T-helper 17 cell (primary cell): ENCODE measurements at regions not wholly inside any gene's neighbourhood (a gene's known extent, or its start where the extent isn't known, plus 50 kb on each side); places are given as distances from the start of the nearest gene placed in this dataset.

Source experiments
- ATAC-seq: fragments of 150-1000 bp; cut with Tn5 transposase; 2 replicates; pipeline ENCODE4 v1.10.0; 2021; ENCODE audit warnings: mild to moderate bottlenecking, moderate library complexity
- DNase-seq, 3 donors: peaks; one replicate each; pipeline versions ENCODE4 v3.0.0 to v3.0.0-alpha.2; 2020 to 2021
- H3K9me3 ChIP-seq: one replicate; pipeline ENCODE4 v1.7.0; 2013; ENCODE audit warnings: low read length, mild to moderate bottlenecking; ENCODE audit not compliant: control insufficient read depth, poor library complexity, severe bottlenecking
- H3K27ac Mint-ChIP-seq: one replicate; pipeline ENCODE4 v1.8.0; 2022; ENCODE audit warnings: mild to moderate bottlenecking, moderate library complexity, mixed read lengths
- H3K27me3 Mint-ChIP-seq: one replicate; pipeline ENCODE4 v1.8.0; 2022; ENCODE audit warnings: mixed read lengths
- H3K36me3 Mint-ChIP-seq: one replicate; pipeline ENCODE4 v1.8.0; 2022; ENCODE audit warnings: low read depth, mixed read lengths
- H3K4me1 Mint-ChIP-seq: one replicate; pipeline ENCODE4 v1.8.0; 2022; ENCODE audit warnings: mild to moderate bottlenecking, mixed read lengths
- H3K4me3 Mint-ChIP-seq: one replicate; pipeline ENCODE4 v1.8.0; 2022; ENCODE audit warnings: mild to moderate bottlenecking, moderate library complexity, mixed read lengths

DNA sequence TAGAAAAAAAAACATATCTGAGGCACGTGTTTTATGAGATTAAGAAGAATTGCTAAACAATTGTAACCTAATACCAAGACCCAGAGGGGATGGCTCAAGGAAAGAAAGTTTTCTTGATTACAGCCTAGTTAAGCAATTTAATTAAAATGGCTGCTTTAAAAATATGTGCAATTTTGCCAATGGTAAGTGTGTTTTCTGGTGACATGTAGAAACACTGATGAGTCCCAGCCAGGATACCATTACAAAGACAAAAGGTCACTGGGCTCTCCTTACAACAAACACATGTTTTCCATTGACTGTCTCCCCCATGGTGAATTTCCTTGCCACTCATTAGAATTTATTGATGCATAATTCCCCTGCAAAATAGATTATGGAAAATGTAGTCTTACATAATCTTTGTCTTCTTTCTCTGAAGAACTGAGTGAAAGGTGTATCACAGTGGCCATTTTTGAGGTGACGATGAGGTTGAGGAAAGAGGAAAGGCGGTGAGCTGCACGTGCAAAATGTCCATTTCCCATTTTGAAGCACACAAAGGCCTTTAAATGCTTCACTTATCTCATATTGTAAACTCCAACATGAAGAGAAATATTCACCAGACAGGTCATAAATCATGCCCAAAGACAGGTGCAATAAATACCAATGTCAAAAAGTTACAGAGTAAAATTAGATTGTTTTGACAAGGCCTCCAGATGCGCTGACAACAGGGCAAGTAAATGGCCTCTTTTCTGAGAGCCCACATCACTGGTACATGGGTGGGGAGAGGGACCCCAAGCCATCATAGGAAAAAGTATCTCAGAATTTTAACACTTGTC lies 696.9 kb downstream of the KCNJ2 start:
- H3K9me3 ChIP-seq: no peaks in the 10 kb centered on the region

GRCh38 chr17:70868149-70868548 lies 698.8 kb downstream of the KCNJ2 start:
- no peaks in the 10 kb centered on the region for H3K9me3 ChIP-seq
- DNase-seq: no peak
- no peak for ATAC-seq
- no peak overlapping the region for H3K4me3 Mint-ChIP-seq
- no peak overlapping the region for H3K27ac Mint-ChIP-seq
- no peaks in the 10 kb centered on the region for H3K4me1 Mint-ChIP-seq
- H3K27me3 Mint-ChIP-seq: no peaks in the 10 kb centered on the region
- no peaks in the 10 kb centered on the region for H3K36me3 Mint-ChIP-seq

More for the DNA sequence above, 696.9 kb downstream of the KCNJ2 start:
- H3K36me3 Mint-ChIP-seq: no peaks in the 10 kb centered on the region
- ATAC-seq (no peak), DNase-seq (no peak)
- no peak overlapping the region for H3K27ac Mint-ChIP-seq
- H3K27me3 Mint-ChIP-seq: no peaks in the 10 kb centered on the region
- no peak overlapping the region for H3K4me3 Mint-ChIP-seq
- H3K4me1 Mint-ChIP-seq: no peaks in the 10 kb centered on the region

GRCh38 chr17:70869402-70870085 lies 700.2 kb downstream of the KCNJ2 start:
- Mint-ChIP-seq H3K27ac (no peak overlapping the region), H3K4me3 (no peak overlapping the region), H3K4me1 (no peaks in the 10 kb centered on the region), H3K36me3 (no peaks in the 10 kb centered on the region), H3K27me3 (no peaks in the 10 kb centered on the region)
- no peak for DNase-seq
- no peaks in the 10 kb centered on the region for H3K9me3 ChIP-seq
- ATAC-seq: no peak

DNA sequence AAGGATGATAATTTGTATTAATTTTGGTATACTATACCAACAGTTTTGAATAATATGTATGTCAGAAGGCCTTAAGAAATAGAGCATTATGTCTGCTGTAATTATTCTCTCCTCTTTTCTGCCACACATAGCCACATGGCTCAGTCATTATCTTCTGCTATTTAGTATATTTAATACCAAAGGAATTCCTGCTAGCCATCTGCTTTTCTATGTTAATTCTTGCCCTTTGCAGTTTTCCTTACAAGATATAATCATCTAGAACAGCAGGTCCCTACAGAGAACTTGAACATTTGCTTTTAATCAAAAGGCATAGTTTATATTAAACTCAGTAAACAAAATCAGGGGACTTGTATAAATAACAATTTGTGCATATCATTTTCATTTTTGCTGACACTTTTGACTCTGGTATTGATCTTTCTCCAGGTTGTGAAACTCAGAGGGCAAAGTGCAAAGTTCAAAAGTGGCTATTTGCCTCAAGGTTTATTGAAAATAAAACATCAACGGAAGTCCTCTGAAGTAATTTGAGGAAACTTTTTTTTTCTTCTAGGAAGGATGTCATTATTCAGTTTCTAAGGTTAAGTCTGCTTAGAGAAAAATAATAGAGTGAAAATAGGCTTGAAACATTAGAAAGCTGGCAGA lies 702.0 kb downstream of the KCNJ2 start:
- Mint-ChIP-seq H3K27me3 (no peaks in the 10 kb centered on the region), H3K27ac (no peak overlapping the region)
- no peaks in the 10 kb centered on the region for H3K9me3 ChIP-seq

GRCh38 chr17:70872103-70872502 lies 702.8 kb downstream of the KCNJ2 start:
- Mint-ChIP-seq H3K4me1 (no peaks in the 10 kb centered on the region), H3K4me3 (no peak overlapping the region), H3K27me3 (no peaks in the 10 kb centered on the region), H3K36me3 (no peaks in the 10 kb centered on the region), H3K27ac (no peak overlapping the region)
- no peaks in the 10 kb centered on the region for H3K9me3 ChIP-seq
- ATAC-seq (no peak), DNase-seq (no peak)

More for the DNA sequence above, 702.0 kb downstream of the KCNJ2 start:
- H3K4me1 Mint-ChIP-seq: no peaks in the 10 kb centered on the region
- no peaks in the 10 kb centered on the region for H3K36me3 Mint-ChIP-seq
- H3K4me3 Mint-ChIP-seq: no peak overlapping the region
- no peak for ATAC-seq
- no peak for DNase-seq

DNA sequence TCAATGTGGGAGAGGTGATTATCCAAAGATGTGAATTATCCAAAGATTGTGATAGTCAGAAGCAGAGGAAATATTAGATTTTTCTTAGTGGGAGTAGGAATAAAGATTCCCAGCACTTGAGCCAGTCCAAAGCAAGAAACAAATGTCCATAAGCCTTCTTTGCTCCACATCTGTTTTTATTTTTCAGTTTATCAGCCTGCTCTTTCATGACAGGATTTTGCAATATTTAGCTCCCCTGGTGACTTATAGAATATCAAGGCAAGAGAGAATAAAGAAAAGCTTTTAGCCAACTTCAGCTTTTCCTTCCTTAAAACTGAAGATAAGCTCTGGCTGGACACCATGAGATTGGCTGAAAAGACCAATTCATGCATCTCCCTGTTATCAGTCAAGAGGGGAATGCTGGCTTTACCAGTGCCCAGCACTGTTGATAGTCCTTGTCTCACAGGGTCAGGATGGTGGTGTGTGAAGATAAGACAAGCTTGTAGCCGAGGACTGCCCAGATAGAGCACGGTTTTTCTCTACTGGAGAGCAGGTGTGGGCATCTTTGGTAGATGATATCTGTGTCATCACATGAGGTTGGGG lies 706.5 kb downstream of the KCNJ2 start:
- Mint-ChIP-seq H3K36me3 (no peaks in the 10 kb centered on the region), H3K4me3 (no peak overlapping the region), H3K4me1 (no peaks in the 10 kb centered on the region), H3K27me3 (no peaks in the 10 kb centered on the region), H3K27ac (no peak overlapping the region)
- ATAC-seq (no peak), DNase-seq (no peak)
- H3K9me3 ChIP-seq: peaks cover 3% of the 10 kb centered on the region

DNA sequence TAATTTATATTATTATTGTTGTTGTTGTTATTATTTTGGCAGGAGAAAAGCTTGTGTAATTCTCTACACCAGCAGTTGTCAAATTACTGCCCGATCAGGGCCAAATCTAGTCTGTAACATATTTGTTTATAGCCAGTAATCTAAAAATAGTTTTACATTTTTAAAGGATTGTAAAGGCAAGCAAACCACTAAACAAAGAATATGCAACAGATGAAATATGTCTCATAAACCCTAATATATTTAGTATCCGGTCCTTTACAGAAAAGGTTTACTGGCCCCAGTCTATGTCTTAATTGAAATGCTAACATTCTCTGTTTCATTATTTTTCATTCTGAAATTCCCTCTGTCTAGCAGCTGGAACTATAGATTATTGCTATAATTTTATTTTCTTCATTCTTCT lies 709.5 kb downstream of the KCNJ2 start:
- no peaks in the 10 kb centered on the region for H3K4me1 Mint-ChIP-seq
- ATAC-seq (no peak), DNase-seq (no peak)
- H3K27me3 Mint-ChIP-seq: no peaks in the 10 kb centered on the region
- peaks cover 3% of the 10 kb centered on the region for H3K9me3 ChIP-seq
- no peak overlapping the region for H3K4me3 Mint-ChIP-seq
- H3K27ac Mint-ChIP-seq: no peak overlapping the region
- no peaks in the 10 kb centered on the region for H3K36me3 Mint-ChIP-seq

GRCh38 chr17:70879401-70879800 lies 710.1 kb downstream of the KCNJ2 start:
- ATAC-seq (no peak), DNase-seq (no peak)
- H3K36me3 Mint-ChIP-seq: no peaks in the 10 kb centered on the region
- H3K4me3 Mint-ChIP-seq: no peak overlapping the region
- no peaks in the 10 kb centered on the region for H3K4me1 Mint-ChIP-seq
- H3K27ac Mint-ChIP-seq: no peak overlapping the region
- H3K27me3 Mint-ChIP-seq: no peaks in the 10 kb centered on the region
- peaks cover 3% of the 10 kb centered on the region for H3K9me3 ChIP-seq

- ATAC-seq (no peak), DNase-seq (no peak)
- H3K36me3 Mint-ChIP-seq: no peaks in the 10 kb centered on the region
- no peak overlapping the region for H3K27ac Mint-ChIP-seq
- H3K27me3 Mint-ChIP-seq: no peaks in the 10 kb centered on the region
- H3K4me3 Mint-ChIP-seq: no peak overlapping the region
- peaks cover 3% of the 10 kb centered on the region for H3K9me3 ChIP-seq
- no peaks in the 10 kb centered on the region for H3K4me1 Mint-ChIP-seq
Measured at GRCh38 chr17:70881093-70881492, 711.8 kb downstream of the KCNJ2 start.

DNA sequence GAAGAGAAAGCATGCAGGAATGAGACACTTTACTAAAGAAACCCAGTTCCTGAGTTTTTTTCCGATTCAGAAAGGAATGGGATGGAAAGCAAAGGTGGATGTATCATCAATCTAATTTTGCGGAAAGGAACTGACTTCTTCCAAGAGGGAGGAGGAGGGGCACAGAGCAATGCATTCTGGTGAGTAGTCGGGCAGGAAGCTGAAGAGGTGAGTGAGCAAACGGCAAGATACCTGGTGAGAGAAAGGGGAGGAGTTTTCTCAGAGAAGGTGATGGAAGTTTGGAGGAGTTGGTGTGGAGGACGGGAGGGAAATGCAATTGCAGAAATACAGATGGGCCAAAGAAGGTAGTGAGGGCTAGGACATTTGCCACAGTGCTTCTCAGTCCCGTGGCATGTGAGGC lies 713.2 kb downstream of the KCNJ2 start:
- Mint-ChIP-seq H3K4me3 (no peak overlapping the region), H3K36me3 (no peaks in the 10 kb centered on the region), H3K27ac (no peak overlapping the region), H3K27me3 (no peaks in the 10 kb centered on the region), H3K4me1 (no peaks in the 10 kb centered on the region)
- DNase-seq (no peak), ATAC-seq (no peak)
- H3K9me3 ChIP-seq: peaks cover 3% of the 10 kb centered on the region

DNA sequence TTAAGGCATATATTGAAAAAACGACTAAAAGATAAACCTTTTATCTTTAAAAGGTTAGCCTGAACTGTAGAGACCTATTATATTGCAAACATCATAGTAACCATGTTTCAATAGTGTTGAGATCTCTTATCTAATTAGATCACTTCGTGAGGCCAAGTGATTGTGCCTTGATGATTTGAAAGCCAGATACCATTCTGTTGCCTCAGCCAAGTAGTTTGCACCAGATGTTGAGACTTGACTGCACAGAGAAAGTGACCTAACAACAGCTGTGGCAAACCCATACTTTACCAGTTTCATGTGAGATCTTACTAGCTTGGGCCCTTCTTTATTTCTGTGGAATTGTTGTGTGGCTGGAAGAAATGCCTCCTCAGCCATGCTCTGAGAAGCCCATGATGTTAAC lies 717.3 kb downstream of the KCNJ2 start:
- H3K4me1 Mint-ChIP-seq: no peaks in the 10 kb centered on the region
- no peak overlapping the region for H3K27ac Mint-ChIP-seq
- peaks cover 5% of the 10 kb centered on the region for H3K27me3 Mint-ChIP-seq
- no peaks in the 10 kb centered on the region for H3K36me3 Mint-ChIP-seq
- DNase-seq: no peak
- H3K4me3 Mint-ChIP-seq: no peak overlapping the region
- no peaks in the 10 kb centered on the region for H3K9me3 ChIP-seq
- ATAC-seq: no peak

GRCh38 chr17:70888324-70888723 lies 719.0 kb downstream of the KCNJ2 start:
- no peaks in the 10 kb centered on the region for H3K9me3 ChIP-seq
- DNase-seq: no peak
- Mint-ChIP-seq H3K27ac (no peak overlapping the region), H3K36me3 (no peaks in the 10 kb centered on the region), H3K4me1 (no peaks in the 10 kb centered on the region), H3K27me3 (peaks cover 5% of the 10 kb centered on the region), H3K4me3 (no peak overlapping the region)
- ATAC-seq: no peak

- ATAC-seq: no peak
- Mint-ChIP-seq H3K27me3 (peaks cover 5% of the 10 kb centered on the region), H3K4me3 (no peak overlapping the region), H3K4me1 (no peaks in the 10 kb centered on the region), H3K36me3 (no peaks in the 10 kb centered on the region), H3K27ac (no peak overlapping the region)
- no peaks in the 10 kb centered on the region for H3K9me3 ChIP-seq
- DNase-seq: no peak
Measured at GRCh38 chr17:70891306-70891705, 722.0 kb downstream of the KCNJ2 start.
